ENCODE measurements at regions not wholly inside any gene's neighbourhood (a gene's known extent, or its start where the extent isn't known, plus 50 kb on each side); places are given as distances from the start of the nearest gene placed in this dataset.
"Not testable (repeated sequence)": the region's sequence is repeated elsewhere in the genome, so short reads cannot be mapped to it uniquely, and the experiment has no call there.

DNA sequence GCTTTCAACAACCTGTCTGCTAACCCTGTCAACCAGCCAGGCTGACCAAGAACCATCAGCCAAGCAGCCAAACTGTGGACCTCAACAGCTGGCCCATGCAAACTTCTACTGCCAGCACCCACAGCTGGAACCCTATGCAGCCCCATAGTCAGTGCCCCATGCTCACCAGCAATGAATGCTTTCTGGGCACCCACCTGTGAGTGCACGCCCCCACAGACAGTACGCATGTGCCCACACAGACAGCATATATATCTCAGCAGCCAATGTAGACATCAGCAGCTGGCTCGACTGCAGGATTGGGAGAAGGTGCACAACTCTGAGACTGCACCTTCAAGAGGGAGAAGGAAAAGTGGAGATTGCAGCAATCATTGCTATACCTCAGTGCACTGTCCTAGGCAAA is 1534.6 kb downstream of the GRIK2 start:
- no peak overlapping the region for H3K27ac ChIP-seq
- TF ChIP-seq, protein P1, sequence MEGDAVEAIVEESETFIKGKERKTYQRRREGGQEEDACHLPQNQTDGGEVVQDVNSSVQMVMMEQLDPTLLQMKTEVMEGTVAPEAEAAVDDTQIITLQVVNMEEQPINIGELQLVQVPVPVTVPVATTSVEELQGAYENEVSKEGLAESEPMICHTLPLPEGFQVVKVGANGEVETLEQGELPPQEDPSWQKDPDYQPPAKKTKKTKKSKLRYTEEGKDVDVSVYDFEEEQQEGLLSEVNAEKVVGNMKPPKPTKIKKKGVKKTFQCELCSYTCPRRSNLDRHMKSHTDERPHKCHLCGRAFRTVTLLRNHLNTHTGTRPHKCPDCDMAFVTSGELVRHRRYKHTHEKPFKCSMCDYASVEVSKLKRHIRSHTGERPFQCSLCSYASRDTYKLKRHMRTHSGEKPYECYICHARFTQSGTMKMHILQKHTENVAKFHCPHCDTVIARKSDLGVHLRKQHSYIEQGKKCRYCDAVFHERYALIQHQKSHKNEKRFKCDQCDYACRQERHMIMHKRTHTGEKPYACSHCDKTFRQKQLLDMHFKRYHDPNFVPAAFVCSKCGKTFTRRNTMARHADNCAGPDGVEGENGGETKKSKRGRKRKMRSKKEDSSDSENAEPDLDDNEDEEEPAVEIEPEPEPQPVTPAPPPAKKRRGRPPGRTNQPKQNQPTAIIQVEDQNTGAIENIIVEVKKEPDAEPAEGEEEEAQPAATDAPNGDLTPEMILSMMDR (IDR thresholded peaks at IDR 0.05): no peak
- TF ChIP-seq ZFX (IDR thresholded peaks at IDR 0.05; ENCODE audit: borderline replicate concordance): no peak

DNA sequence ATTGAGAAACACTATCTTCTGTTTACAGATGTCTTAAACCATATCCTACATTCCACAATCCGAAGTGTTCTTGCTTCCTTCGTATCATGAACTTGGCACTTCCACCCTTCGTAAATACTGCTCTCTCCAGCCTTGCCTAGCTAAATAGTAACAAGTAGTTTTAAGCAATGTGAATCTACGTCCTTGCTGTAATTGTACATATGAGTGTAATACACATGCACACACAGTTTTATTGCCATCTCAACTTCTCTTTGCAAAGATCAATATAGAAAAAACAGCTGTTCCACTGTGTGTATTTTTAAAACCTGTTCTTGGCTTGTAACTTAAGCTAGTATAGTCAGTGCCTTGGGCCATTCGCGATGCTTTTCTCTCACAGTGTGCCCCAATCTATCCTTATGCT is 1524.7 kb downstream of the GRIK2 start:
- TF ChIP-seq ZFX (IDR thresholded peaks at IDR 0.05; ENCODE audit: borderline replicate concordance): no peak
- TF ChIP-seq, protein P1 (IDR thresholded peaks at IDR 0.05): no peak
- H3K27ac ChIP-seq: no peak overlapping the region

DNA sequence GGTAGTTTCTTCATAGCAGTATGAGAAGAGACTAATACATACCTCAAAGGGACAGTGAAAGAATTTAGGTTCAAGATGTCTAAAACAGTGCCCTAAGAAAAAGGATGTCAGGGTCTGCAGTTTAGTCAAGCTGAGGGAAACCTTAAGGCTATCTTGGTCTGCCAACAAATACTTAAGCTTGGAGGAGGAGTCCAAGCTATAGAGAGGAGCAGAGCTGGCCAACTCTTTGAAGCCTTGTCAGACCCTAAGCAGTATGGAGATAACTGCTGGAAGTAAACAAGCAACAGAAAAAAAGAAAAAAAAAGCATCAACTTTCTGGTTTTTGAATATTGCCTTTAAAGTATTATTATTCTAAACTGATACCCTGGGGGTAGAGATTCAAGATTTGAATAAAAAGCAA is 1518.1 kb downstream of the GRIK2 start:
- H3K27ac ChIP-seq: no peak overlapping the region
- no peak for TF ChIP-seq ZFX (IDR thresholded peaks at IDR 0.05; ENCODE audit: borderline replicate concordance)
- TF ChIP-seq, protein P1 (IDR thresholded peaks at IDR 0.05): no peak

DNA sequence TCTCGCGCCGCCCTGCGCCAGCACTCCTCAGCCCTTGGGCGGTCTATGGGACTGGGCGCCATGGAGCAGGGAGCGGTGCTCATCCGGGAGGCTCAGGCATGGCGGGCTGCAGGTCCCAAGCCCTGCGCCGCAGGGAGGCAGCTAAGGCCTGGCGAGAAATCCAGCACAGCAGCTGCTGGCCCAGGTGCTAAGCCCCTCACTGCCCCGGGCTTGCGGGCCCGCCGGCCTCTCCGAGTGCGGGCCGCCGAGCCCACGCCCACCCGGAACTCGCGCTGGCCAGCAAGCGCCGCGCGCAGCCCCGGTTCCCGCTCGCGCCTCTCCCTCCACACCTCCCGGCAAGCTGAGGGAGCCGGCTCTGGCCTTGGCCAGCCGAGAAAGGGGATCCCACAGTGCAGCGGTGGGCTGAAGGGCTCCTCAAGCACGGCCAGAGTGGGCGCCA is 1517.2 kb downstream of the GRIK2 start:
- H3K27ac ChIP-seq: not testable (repeated sequence)

DNA sequence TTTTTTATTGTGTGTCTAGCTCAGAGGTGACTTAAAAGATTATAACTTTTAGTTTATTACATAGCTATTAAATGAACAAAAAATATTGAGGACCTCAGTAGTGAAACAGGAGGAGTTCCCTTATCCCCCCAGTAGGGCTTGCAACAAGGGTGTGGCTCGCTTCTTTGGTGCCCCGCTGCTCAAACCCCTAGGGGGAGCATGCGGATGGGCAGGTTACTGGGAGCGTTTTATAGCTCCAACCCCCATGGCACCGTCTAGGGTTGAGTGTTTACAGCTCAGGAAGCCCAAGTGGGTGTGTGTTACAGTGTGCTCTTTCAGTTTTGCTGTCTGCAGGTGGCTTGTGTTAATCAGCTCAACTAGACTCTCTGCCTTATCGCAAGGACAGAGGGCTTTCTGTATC is 1513.7 kb downstream of the GRIK2 start:
- no peak overlapping the region for H3K27ac ChIP-seq
- no peak for TF ChIP-seq ZFX (IDR thresholded peaks at IDR 0.05; ENCODE audit: borderline replicate concordance)
- TF ChIP-seq, protein P1 (IDR thresholded peaks at IDR 0.05): no peak

DNA sequence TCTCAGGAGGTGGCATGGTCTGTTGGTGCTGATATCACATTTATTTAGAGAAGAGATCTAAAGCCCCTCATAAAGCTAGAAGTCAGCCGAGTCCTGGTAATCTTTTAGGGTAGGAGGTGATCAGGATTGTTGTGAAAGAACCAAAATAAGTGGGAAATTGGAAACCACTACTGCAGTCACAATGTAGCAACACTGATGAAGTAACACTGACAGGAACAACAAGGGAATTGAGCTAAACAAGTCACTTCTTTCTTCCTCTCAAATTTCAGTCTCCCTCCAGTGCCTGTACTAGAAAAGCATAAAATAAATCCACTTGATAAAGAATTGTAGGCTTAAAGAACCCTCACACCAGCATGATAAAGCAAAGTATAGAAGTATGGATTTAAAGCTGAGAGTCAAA is 1509.0 kb downstream of the GRIK2 start:
- no peak for TF ChIP-seq ZFX (IDR thresholded peaks at IDR 0.05; ENCODE audit: borderline replicate concordance)
- TF ChIP-seq, protein P1 (IDR thresholded peaks at IDR 0.05): no peak
- no peak overlapping the region for H3K27ac ChIP-seq

DNA sequence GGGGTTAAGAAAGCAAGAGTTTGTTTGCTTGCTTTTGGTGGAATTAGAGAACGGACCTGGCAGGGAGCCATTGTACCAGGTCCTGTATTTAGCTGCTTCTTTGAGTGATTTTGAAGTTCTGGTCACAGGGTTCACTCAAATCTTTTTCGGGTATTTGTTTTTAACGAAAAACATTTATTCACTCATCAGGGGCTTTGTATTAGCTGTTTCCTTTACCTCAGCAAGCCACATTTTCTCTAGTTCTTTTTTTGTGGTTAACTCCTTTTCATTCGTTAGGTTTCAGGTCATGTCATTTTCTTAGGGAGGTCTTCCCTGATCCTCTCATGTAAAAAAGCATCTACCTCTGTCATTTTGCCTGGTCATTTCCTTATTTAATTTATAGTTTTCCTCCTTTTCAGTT is 1502.2 kb downstream of the GRIK2 start:
- TF ChIP-seq, protein P1 (IDR thresholded peaks at IDR 0.05): no peak
- no peak for TF ChIP-seq ZFX (IDR thresholded peaks at IDR 0.05; ENCODE audit: borderline replicate concordance)

DNA sequence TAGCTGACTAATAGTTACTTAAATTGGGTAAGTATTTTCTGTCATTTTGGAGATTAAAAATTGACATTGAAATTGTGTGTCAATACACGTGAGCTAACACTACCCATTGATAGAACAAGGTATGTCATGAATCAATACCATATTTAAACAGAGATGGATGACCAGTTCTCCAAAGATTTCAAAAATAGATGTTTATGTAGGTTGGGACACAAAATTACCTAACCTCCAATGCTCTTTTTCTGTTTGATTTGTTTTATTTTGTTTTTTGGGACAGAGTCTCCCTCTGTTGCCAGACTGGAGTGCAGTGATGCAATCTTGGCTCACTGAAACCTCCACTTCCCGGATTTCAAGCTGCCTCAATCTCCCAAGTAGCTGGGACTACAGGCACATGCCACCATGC is 1491.7 kb downstream of the GRIK2 start:
- TF ChIP-seq, protein P1 (IDR thresholded peaks at IDR 0.05): no peak
- no peak for TF ChIP-seq ZFX (IDR thresholded peaks at IDR 0.05; ENCODE audit: borderline replicate concordance)
- no peak overlapping the region for H3K27ac ChIP-seq

More for the DNA sequence above, 1502.2 kb downstream of the GRIK2 start:
- H3K27ac ChIP-seq: no peak overlapping the region

Measured in 22Rv1 (cell line).